H9 (cell line): ENCODE measurements at regions not wholly inside any gene's neighbourhood (a gene's known extent, or its start where the extent isn't known, plus 50 kb on each side); places are given as distances from the start of the nearest gene placed in this dataset.

Experiments used
- DNase-seq: peaks from one replicate; pipeline ENCODE4 v3.0.0-alpha.2; 2017
- H2AFZ ChIP-seq: one replicate; pipeline ENCODE4 v1.6.1; 2013; ENCODE audit warnings: mild to moderate bottlenecking, low read length, control low read depth, moderate library complexity
- H2AK5ac ChIP-seq: 2 replicates; pipeline ENCODE4 v1.6.1; 2013; ENCODE audit warnings: low read length, control low read depth, mixed read lengths; ENCODE audit not compliant: insufficient read length
- H2BK120ac ChIP-seq: one replicate; pipeline ENCODE4 v1.6.1; 2013; ENCODE audit warnings: low read depth, mild to moderate bottlenecking, low read length, control low read depth, inconsistent platforms; ENCODE audit not compliant: poor library complexity, severe bottlenecking
- H2BK12ac ChIP-seq: 2 replicates; pipeline ENCODE4 v1.6.1; 2013; ENCODE audit warnings: low read length, control low read depth, mixed read lengths, low read depth; ENCODE audit not compliant: insufficient read length
- H2BK15ac ChIP-seq: 2 replicates; pipeline ENCODE4 v1.6.1; 2013; ENCODE audit warnings: low read depth, low read length, control low read depth
- H2BK20ac ChIP-seq: one replicate; pipeline ENCODE4 v1.6.1; 2013; ENCODE audit warnings: low read depth, mild to moderate bottlenecking, low read length, control low read depth, inconsistent platforms; ENCODE audit not compliant: poor library complexity, severe bottlenecking
- H2BK5ac ChIP-seq: 2 replicates; pipeline ENCODE4 v1.6.1; 2013; ENCODE audit warnings: low read length, control low read depth, mixed read lengths; ENCODE audit not compliant: insufficient read length
- H3K14ac ChIP-seq: 2 replicates; pipeline ENCODE4 v1.6.1; 2013; ENCODE audit warnings: low read length, control low read depth; ENCODE audit not compliant: insufficient read depth
- H3K18ac ChIP-seq: 2 replicates; pipeline ENCODE4 v1.6.1; 2013; ENCODE audit warnings: low read depth, mild to moderate bottlenecking, mixed read lengths, low read length, control low read depth; ENCODE audit not compliant: insufficient read length
- H3K23ac ChIP-seq: 2 replicates; pipeline ENCODE4 v1.6.1; 2013; ENCODE audit warnings: low read length, control low read depth, mixed read lengths, low read depth; ENCODE audit not compliant: insufficient read length
- H3K23me2 ChIP-seq: 2 replicates; pipeline ENCODE4 v1.6.1; 2013; ENCODE audit warnings: low read depth, mild to moderate bottlenecking, mixed read lengths, low read length, control low read depth; ENCODE audit not compliant: insufficient read length, poor library complexity, severe bottlenecking
- H3K27ac ChIP-seq: 2 replicates; pipeline ENCODE4 v1.5.1; 2013; ENCODE audit warnings: low read length, control low read depth, mixed read lengths, low read depth; ENCODE audit not compliant: insufficient read length
- H3K27me3 ChIP-seq: 2 replicates; pipeline ENCODE4 v1.6.1; 2013; ENCODE audit warnings: low read length, control low read depth, inconsistent platforms; ENCODE audit not compliant: insufficient read depth
- H3K4ac ChIP-seq: 2 replicates; pipeline ENCODE4 v1.6.1; 2013; ENCODE audit warnings: low read depth, mild to moderate bottlenecking, control low read depth, inconsistent platforms, low read length, moderate library complexity
- H3K4me1 ChIP-seq: 2 replicates; pipeline ENCODE4 v1.6.1; 2013; ENCODE audit warnings: low read length, control low read depth, inconsistent platforms; ENCODE audit not compliant: insufficient read depth
- H3K4me2 ChIP-seq: 2 replicates; pipeline ENCODE4 v1.6.1; 2013; ENCODE audit warnings: low read length, control low read depth, mixed read lengths; ENCODE audit not compliant: insufficient read length, insufficient read depth
- H3K56ac ChIP-seq: 2 replicates; pipeline ENCODE4 v1.6.1; 2013; ENCODE audit warnings: low read depth, mild to moderate bottlenecking, mixed read lengths, low read length, control low read depth; ENCODE audit not compliant: insufficient read length
- H3K79me1 ChIP-seq: 2 replicates; pipeline ENCODE4 v1.6.1; 2013; ENCODE audit warnings: low read depth, mild to moderate bottlenecking, moderate library complexity, low read length, control low read depth, inconsistent platforms; ENCODE audit not compliant: insufficient read depth, poor library complexity, severe bottlenecking
- H3K79me2 ChIP-seq: 2 replicates; pipeline ENCODE4 v1.6.1; 2013; ENCODE audit warnings: low read length, control low read depth, inconsistent platforms; ENCODE audit not compliant: insufficient read depth
- H3K9ac ChIP-seq: 2 replicates; pipeline ENCODE4 v1.6.1; 2013; ENCODE audit warnings: low read length, control low read depth, mixed read lengths; ENCODE audit not compliant: insufficient read length; ENCODE audit errors: extremely low read depth
- H3K9me3 ChIP-seq: one replicate; pipeline ENCODE4 v1.6.1; 2013; ENCODE audit warnings: low read depth, low read length, inconsistent platforms; ENCODE audit not compliant: control insufficient read depth
- H3T11ph ChIP-seq: one replicate; pipeline ENCODE4 v1.6.1; 2013; ENCODE audit warnings: mild to moderate bottlenecking, low read length, control low read depth, inconsistent platforms
- H4K20me1 ChIP-seq: one replicate; pipeline ENCODE4 v1.6.1; 2013; ENCODE audit not compliant: control insufficient read depth, insufficient read length, insufficient read depth
- H4K5ac ChIP-seq: 2 replicates; pipeline ENCODE4 v1.6.1; 2013; ENCODE audit warnings: low read depth, mild to moderate bottlenecking, mixed read lengths, low read length, control low read depth; ENCODE audit not compliant: insufficient read length
- H4K8ac ChIP-seq: replicated peaks from 2 replicates; pipeline ENCODE4 v1.6.1; 2013; ENCODE audit warnings: low read length, control low read depth, mixed read lengths, low read depth; ENCODE audit not compliant: insufficient read length
- H4K91ac ChIP-seq: 2 replicates; pipeline ENCODE4 v1.6.1; 2013; ENCODE audit warnings: low read depth, mild to moderate bottlenecking, moderate library complexity, mixed read lengths, low read length, control low read depth; ENCODE audit not compliant: insufficient read length
- H3K27ac Mint-ChIP-seq, 3 experiments: 2 replicates in 2 of 3; 3 replicates in 1 of 3; pipeline ENCODE4 v1.8.0; 2020 to 2021; ENCODE audit warnings: mixed read lengths in 3 of 3, mild to moderate bottlenecking in 1 of 3, moderate library complexity in 1 of 3
- H3K27me3 Mint-ChIP-seq: 2 replicates; pipeline ENCODE4 v1.8.0; 2021; ENCODE audit warnings: low read depth, mild to moderate bottlenecking, moderate library complexity, mixed read lengths
- H3K36me3 Mint-ChIP-seq, 3 experiments: 2 replicates in 2 of 3; 3 replicates in 1 of 3; pipeline ENCODE4 v1.8.0; 2020 to 2021; ENCODE audit warnings: low read depth in 3 of 3, mixed read lengths in 3 of 3; ENCODE audit not compliant: insufficient read depth in 1 of 3
- H3K4me1 Mint-ChIP-seq, 2 experiments: 2 replicates each; pipeline ENCODE4 v1.8.0; 2020; ENCODE audit warnings: mixed read lengths in 2 of 2
- H3K4me3 Mint-ChIP-seq, 2 experiments: 2 replicates in 1 of 2; 3 replicates in 1 of 2; pipeline ENCODE4 v1.8.0; 2020 to 2021; ENCODE audit warnings: mild to moderate bottlenecking in 2 of 2, mixed read lengths in 2 of 2, moderate library complexity in 1 of 2
- H3K9me3 Mint-ChIP-seq, 2 experiments: 2 replicates in 1 of 2; 3 replicates in 1 of 2; pipeline ENCODE4 v1.8.0; 2020; ENCODE audit warnings: mild to moderate bottlenecking in 2 of 2, mixed read lengths in 2 of 2, moderate library complexity in 1 of 2
- CTCF ChIP-seq: fragments of 200-600 bp; sonication (generic); conservative IDR thresholded peaks from 3 replicates; pipeline ENCODE4 v1.8.0; 2021; ENCODE audit warnings: antibody characterized with exemption, mild to moderate bottlenecking
- WGBS: extraction: QIAGEN DNeasy Blood & Tissue Kit; methylation state at CpG from one replicate; pipeline ENCODE4 v1.1.7; 2013; ENCODE audit warnings: missing lambda C conversion rate, low lambda C conversion rate, mixed read lengths; ENCODE audit not compliant: insufficient read length; ENCODE audit errors: extremely low coverage; 5-methylcytosine and 5-hydroxymethylcytosine counted together

GRCh38 chr14:66092206-66092605 is 394.0 kb upstream of the CCDC196 start:
- no peak overlapping the region for H3K56ac ChIP-seq
- H3K27ac ChIP-seq, result no peak overlapping the region
- H3K27me3 ChIP-seq, result no peaks in the 10 kb centered on the region
- H3K4ac ChIP-seq, result no peak overlapping the region
- H3K23ac ChIP-seq, result no peak overlapping the region
- H3K14ac ChIP-seq, result no peak overlapping the region
- no peak overlapping the region for H2AK5ac ChIP-seq
- H2BK15ac ChIP-seq, result no peak overlapping the region
- H4K20me1 ChIP-seq, result no peaks in the 10 kb centered on the region
- no peaks in the 10 kb centered on the region for H3K9me3 Mint-ChIP-seq
- H3K27ac Mint-ChIP-seq, result no peak overlapping the region
- H4K5ac ChIP-seq, result no peak overlapping the region
- H3K4me1 Mint-ChIP-seq, result peaks cover 13% of the 10 kb centered on the region in 2 experiments
- no peak for TF ChIP-seq CTCF
- H3K9ac ChIP-seq, result no peak overlapping the region
- peaks cover 4% of the 10 kb centered on the region for H3K23me2 ChIP-seq
- no peak overlapping the region for H4K91ac ChIP-seq
- no peak overlapping the region for H2AFZ ChIP-seq
- H3K27me3 Mint-ChIP-seq, result no peaks in the 10 kb centered on the region
- WGBS, result no CpG with 5 or more reads among the region's 1 CpG
- H3K4me3 Mint-ChIP-seq, result no peak overlapping the region
- no peak overlapping the region for H3K18ac ChIP-seq
- no peak overlapping the region for H2BK12ac ChIP-seq
- no peaks in the 10 kb centered on the region for H3K79me1 ChIP-seq
- no peaks in the 10 kb centered on the region for H3K9me3 ChIP-seq
- H3K36me3 Mint-ChIP-seq, result no peaks in the 10 kb centered on the region
- no peak overlapping the region for H2BK5ac ChIP-seq
- no peak overlapping the region for H3T11ph ChIP-seq
- H4K8ac ChIP-seq, result no peak overlapping the region
- H2BK20ac ChIP-seq, result no peak overlapping the region
- peaks cover 3% of the 10 kb centered on the region; the same call in 1 of the 2 replicates for H3K4me1 ChIP-seq
- H3K4me2 ChIP-seq, result no peak overlapping the region
- H2BK120ac ChIP-seq, result no peak overlapping the region
- no peak for DNase-seq
- no peaks in the 10 kb centered on the region for H3K79me2 ChIP-seq
